T1000 (cell line): ENCODE measurements at regions not wholly inside any gene's neighbourhood (a gene's known extent, or its start where the extent isn't known, plus 50 kb on each side); places are given as distances from the start of the nearest gene placed in this dataset.
"Not testable (repeated sequence)": the region's sequence is repeated elsewhere in the genome, so short reads cannot be mapped to it uniquely, and the experiment has no call there.

ENCODE experiments used
- DNase-seq: peaks from one replicate; lab custom pipeline; 2025; ENCODE audit warnings: mixed read lengths; lab: John Stamatoyannopoulos, UW

DNA sequence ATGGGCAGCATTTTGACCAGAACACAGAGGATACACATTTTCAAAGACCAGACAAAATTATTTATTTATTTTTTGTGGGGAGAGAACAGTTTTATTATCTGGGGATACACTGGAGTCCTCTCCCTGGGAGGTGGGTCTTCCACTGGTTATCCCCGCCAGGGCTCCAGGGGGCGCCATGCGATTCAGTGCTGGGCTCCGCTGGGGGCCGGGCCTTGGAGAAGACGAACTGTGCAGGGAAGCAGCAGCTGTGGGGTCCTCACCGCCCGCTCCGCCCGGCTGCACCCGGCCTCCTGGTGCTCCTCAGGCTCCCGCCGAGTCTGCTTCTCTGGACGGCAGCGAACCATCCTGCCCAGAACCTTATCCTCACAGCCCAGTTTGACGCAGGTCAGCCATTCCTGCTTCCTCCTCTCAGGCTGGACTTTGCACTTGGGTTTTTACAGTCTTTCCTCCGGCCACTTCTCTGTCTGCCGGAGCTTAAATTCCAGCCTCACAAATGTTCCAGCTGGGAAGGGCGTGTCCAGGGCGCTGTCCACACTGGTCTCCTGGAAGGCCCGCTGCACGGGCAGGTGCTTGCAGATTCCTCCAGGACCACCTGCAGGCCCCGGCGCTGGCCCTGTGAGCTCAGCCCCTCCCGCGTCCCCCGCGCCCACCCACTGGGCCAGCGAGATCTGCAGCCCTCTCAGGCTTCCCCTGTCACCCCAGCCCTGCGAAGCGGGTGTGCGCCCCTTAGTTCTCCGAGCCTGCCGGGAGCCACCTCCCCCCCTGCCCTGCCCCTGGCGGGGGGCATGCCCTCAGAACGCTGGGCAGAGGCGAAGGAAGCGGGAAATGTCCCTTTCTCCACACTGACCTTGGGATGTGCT, 1830.0 kb upstream of the DEFB115 start:
- DNase-seq: no peak

DNA sequence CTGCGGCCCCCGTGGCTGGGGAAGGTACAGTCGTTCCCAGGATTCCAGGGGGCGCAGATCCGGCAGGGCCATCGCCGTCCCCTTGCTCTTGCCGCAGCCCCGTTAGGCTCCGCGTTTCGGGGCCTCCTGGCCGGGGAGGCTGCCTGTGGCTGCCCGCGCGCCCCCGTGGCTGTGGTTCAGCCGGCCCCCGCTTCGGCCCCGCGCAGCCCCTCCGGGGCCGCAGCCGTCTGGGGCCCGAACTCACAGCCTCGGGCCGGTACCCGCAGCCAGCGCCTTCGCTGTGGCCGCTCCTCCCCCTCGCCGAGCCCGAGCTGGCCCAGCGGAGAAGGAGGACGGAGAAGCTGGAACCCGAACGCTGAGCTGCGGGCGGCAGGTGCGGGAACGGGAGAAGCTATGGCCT, 1826.9 kb upstream of the DEFB115 start:
- DNase-seq: no peak

DNA sequence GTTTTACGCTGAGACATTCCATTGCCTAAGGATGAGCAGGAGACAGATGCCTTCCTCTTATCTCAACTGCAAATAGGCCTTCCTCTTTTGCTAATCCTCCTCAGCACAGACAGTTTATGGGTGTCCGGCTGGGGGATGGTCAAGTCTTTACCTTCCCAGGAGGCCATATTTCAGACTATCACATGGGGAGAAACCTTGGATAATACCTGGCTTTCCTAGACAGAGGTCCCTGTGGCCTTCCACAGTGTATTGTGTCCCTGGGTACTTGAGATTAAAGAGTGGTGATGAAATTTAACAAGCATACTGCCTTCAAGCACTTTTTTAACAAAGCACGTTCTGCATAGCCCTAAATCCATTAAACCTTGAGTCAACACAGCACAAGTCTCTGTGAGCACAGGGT, 1816.7 kb upstream of the DEFB115 start:
- DNase-seq: not testable (repeated sequence)

DNA sequence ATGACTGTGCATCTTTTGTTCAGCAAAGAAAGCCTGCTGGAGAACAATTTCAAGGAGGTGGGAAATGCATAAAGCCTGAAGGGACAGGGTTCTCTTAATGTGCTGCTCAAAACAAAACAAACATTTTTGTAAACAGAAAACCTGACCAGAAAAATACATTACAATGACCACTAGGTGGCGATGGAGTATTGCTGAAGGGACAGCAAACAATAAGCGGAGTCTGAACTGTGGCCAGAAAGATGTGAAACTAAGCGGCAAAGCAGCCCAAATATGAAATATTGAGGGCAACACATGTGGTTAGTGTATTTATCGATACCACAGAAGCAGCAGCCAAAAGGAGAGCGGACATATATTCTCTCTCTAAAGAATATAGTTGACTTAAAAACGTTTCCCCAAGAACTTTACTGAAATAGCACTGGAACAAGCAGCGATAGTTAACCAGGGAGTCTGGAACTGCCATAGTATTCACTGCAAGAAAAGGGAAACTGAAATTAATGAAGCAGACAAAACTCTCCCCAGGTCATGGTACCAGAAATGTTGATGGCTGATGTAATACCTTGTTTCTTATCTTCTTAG, 1814.2 kb upstream of the DEFB115 start:
- DNase-seq: peak; percentile 4

DNA sequence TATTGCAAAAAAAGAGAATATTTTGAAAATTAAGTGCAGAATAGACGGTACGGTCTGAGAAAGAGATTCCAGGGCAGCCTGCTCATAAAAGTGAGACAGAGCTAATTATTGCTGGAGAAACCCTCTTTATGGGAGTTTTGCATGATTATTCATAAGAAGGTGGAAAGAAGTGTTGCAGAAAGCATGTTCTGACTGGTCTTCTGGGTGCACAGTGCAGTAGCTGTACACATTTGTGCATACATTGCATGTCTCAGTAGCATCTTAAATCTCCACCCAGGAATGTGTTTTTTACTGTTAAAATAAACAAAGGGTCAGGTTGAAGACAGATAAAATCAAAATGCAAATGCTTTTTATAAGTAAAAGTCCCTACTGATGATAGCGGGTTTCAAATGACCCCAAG, 1813.6 kb upstream of the DEFB115 start:
- no peak for DNase-seq

DNA sequence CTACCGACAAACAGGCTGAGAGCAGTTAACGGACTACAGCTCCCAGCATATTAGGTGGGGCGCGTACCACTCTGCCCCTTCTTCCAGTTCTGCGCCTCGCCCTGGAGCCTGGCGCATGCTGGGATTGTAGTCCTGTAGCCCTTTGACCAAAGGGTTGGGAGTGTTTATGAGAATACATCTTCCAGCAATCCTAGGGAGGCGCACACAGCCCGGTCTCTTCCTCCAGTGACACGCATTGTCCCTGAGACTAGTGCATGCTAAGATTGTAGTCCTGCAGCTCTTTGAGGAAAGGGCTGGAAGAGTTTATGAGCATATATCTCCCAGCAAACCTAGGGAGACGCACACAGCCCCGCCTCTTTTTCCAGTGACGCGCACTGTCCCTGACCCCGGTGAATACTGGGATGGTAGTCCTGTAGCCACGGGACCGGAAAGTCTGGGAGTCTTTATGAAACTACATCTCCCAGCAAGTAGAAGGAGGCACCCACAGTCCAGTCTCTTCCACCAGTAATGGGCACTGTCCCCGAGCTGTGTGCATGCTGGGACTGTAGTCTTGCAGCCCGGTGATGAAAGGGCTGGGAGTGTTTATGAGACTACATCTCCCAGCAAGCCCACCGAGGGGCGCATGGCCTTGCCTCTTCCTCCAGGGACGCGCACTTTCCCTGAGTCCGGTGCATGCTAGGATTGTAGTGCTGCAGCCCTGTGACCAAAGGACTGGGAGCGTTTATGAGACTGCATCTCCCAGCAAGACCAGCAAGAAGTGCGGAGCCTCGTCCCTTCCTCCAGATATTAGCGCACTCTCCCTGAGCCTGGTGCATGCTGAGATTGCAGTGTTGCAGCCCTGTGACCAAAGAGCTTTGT, 1812.2 kb upstream of the DEFB115 start:
- peak; percentile 55 for DNase-seq

DNA sequence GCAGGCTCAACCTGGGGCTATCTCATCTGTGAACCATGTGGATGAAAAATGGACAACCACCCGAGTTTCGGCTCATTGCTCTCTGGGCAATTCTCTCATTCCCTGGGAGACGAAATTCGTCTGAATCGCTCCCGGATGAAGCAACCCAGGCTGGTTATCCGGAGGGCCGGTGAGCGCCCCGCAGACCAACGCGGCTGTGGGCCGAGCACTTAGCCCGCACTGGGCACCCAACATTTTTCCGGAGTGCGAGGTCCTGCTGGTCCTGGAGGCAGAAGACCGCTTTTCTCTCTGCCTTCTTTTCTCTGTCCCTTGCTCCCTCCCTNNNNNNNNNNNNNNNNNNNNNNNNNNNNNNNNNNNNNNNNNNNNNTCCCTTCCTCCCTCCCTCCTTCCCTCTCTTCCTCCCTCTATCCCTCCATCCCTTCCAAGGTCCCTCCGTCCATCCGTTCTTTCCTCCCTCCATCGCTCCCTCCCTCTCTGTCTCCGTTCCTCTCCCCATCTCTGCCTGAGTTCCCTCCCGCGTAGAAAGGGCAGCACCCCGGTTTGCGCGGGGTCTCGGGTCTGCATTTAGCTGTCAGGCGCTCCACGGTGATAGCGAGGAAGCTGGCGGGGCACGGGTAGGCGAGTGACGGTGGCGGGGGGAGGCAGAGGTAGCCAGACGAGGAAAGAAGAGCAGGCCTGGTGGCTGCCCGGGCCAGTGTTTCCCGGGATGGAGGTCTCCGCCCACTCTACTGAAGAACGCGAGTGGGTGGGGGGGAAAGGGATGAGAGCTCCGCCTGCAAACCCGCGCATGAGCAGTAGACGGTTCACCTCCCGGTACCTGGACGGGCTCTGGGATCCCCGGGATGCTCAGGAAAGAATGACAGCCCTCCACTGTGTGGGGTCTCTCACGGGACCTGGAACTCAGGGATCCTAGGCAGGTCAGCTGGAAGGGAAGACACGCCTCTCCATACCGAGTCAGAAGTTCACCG, 1809.7 kb upstream of the DEFB115 start:
- DNase-seq: not testable (repeated sequence)

DNA sequence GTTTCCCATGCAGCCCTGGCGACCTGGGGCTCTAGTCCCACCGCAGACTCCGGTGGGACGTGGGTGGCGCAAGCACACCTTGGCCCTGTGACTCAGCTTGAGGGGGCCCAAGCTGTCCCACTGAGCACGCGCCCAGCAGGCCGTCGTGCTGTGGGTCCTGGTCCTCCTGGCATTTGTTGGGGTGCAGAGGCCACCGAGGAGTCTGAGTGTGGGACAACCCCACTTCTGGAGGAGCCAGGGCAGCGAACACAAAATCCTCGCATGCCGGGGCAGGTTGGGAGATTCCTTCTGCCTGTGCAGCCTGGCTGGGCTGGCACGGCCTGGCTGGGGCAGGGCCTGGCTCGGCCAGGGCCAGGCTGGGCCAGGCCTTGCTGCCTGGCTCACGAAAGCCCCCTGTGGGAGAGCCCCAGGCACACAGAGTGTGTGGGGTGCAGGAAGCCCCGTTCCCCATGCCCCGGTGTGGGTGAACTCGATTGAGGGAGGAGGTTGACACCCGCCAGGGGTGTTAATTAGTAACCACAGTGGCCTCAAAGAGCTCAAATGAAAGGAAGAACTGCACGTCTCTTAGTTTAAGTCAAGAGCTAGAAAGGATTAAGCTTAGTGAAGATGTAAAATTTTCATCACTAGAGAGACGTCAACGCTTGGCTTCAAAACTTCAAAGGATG, 1808.5 kb upstream of the DEFB115 start:
- DNase-seq: no peak

DNA sequence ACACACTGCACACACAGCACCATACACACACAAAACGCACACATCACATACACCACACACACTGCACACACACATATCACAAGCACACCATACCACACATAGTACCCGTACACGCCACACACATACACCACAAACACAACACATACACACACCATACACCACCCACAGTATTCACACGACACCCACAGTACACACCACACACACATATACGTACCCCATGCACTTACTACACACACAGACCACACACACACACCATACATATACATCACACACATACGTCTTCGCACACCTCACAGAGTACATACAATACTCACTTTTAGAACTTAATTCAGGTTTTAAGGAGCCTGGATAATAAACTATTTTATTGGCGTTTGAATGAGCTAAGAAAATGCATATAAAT, 1805.3 kb upstream of the DEFB115 start:
- no peak for DNase-seq

DNA sequence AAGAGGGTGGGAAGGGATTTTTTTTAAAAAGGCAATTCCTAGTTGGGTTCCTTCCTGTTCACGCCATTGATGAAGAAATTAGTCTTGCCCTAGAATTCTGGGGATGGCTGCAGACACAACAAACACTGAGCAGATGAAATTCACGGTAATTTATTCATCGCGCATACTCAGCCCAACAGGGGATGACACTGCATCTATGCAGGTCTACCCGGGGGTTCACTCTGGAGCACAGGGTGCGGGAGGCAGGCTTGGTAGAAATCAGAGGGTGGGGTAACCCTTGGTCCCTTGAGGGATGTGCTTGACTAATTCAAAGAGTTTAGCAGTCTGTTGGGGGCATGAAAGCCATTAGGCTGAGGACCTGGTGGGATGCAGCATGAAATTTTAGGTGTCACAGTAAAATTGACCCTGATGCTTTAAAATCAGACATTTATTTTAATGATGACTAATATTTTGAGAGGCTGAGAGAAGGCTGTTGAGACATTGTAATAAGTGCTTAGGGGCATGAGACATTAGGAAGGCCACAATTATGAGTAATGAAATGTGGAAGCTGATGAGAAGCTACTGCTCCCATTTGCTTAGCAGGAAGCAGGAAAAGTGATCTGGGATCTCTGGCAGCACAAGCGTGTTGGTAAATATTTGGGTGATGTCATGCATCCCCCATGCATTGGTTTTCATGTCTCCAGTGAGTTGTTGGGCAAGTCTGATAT, 1800.3 kb upstream of the DEFB115 start:
- DNase-seq: not testable (repeated sequence)

DNA sequence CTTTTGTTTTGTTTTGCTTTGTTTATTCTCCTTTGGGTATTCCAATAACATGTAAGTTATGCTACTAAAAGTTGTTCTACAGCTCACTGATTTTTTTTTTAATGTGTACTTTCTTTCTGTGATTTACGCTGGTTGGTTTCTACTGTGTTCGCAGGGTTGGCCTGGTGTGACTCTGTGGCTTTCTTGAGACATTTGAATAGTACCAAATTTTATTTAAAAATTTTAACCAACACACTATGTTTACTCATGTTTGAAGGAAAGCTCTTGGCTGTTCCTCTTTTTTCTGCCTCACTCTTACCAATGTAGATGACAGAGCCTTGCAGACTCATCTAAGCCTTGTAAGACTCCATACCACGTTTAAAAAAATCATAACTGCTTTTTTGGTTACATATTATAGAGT, 1784.9 kb upstream of the DEFB115 start:
- no peak for DNase-seq

DNA sequence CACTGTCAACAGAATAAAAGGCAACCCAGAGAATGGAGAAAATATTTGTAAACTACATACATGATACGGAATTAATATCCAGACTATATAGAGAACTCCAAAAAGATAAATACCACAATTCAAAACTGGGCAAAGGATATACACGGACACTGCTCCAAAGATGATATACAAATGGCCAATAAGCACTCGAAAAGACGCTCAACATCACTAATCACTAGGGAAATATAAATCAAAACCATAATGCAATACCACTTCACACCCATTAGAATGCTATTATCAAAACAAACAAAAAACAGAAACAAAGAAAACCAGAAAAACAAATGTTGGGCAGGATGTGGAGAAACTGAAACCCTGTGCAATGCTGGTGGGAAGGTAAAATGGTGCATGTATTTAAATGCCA, 1764.6 kb upstream of the DEFB115 start:
- DNase-seq: not testable (repeated sequence)

DNA sequence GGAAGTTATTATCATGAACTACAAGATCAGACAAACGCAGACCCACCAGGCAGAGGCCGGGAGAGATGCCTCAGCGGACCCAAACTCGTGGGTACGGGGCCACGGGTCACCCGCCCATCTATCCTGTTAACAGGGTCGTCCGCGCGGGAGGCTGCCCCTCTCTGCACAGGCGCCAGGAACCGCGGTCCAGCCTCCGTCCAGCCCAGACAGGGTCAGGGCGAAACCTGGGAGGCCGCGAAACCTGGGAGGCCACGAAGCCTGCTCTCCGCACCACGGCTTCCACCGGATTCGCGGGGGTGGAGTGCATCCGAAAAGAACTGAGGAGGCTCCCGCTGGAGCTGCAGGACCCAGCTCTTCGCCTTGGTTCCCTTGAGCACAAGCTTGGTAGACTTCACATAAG, 1760.7 kb upstream of the DEFB115 start:
- DNase-seq: not testable (repeated sequence)

DNA sequence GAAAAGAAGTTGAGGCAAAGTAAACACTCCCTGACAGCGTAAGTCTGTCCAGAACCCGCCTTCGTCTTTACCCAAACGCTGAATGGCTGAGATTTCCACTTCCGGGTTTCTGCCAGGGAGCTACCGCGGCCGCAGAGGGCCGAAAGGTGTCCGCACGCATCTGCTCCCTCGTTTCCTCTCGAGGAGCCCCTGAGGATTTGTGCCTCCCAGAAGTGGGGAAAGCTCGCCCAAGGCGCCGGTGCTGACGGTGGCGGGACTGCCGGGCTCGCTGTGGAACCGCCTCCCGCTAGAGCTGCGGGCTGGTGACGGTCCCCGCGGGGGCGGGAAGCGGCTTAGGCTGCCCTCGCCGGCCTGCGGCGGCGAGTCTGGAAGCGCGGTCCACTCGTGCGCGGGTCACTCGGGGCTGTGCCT, 1760.2 kb upstream of the DEFB115 start:
- peak; percentile 15 for DNase-seq

DNA sequence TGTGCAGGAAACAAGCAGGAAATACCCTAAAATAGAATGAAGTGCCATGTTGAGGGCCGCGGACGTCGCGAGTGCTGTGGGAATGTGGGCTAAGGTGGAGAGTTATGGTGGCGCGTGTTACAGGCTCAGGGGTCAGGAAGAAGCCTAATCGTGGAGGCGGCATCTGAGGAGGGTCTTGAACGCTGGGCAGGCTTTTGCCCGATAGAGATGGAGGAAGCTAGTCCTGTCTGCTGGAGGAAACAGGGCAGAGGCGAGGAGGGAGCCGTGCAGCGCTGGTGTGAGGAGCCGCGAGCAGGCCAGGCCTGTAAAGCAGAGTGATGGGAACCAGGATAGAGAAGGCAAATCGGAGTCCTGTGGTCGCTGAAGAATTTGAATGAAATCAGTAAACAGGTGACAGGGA, 1759.8 kb upstream of the DEFB115 start:
- DNase-seq: not testable (repeated sequence)

DNA sequence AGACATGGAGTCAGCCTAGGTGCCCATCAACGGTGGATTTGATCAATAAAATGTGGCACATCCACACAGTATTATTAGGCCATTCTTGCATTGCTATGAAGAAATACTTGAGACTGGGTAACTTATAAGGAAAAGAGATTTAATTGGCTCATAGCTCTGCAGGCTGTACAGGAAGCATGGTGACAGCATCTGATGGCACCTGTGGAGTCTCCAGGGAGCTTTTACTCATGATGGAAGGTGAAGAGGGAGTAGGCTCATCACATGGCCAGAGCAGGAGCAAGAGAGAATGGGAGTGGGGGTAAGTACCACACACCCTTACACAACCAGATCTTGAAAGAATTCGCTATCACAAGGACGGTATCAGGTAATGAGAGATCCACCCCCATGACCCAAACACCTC, 1756.7 kb upstream of the DEFB115 start:
- DNase-seq: not testable (repeated sequence)

DNA sequence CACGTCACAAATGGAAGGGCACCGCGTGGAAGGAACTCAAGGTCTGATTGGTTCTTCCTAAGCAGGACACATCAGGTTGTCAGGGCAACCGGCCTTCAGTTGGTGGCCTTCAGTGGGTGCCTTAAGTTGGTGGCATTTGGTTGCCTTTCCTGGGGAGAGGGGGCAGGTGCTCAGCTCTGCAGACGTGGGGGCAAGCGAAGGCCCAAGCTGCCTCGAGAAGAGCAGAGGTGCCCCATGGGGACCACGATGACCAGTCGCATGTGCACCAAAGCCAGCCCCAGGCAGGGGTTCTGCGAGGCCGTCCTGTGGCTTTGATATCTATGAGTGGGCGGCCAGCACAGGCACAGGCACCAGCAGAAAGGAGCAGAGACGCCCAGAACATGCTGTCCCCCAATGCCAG, 1742.8 kb upstream of the DEFB115 start:
- not testable (repeated sequence) for DNase-seq

DNA sequence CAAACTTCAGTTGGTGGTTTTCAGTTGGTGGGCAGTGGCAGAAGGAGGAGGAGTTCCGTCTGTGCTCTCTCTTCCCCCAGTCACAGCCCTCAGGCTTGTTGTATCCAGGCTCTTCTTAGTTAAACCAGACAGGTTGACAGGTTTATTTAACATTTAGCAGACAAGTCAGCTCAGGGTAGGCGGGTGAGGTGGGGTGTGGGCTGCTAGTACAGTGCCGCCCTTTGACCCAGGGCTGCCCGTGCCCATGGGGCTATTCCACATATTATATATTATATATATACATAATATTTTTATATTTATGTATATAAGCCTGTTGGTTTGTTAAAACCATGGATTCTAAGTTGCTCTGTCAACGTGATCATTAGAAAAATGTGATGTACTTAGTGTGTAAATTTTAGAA, 1740.6 kb upstream of the DEFB115 start:
- DNase-seq: not testable (repeated sequence)

DNA sequence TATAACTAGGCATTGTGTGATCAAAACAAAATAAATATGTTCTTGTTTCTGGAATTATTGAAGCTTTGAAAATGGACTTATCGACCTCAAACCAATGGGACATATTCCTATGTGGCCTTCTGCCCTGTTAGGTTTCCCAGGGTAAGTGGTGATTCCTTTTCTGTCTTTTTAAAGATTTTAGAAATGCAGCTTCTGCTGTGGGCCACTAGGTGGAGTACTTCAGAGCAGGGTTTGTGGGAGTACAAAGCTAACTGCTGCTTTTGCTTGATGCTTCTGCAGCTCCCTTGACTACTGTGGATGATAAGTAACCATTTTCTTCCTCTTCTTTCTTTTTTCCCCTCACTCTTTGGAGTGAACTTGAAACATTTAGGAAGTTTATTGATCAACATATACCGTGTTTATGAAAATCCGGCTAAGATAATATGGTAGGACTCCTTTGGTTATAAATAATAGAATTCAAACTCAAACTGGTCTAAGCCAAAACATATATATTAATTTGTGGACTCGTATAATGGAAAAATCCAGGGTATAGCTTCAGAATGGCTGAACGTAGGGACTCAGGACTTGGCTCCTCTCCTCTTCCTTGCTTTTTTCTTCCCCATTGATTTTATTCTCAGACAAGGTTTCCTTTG, 1737.7 kb upstream of the DEFB115 start:
- DNase-seq: not testable (repeated sequence)
